HL-60 (cell line): ENCODE measurements at regions not wholly inside any gene's neighbourhood (a gene's known extent, or its start where the extent isn't known, plus 50 kb on each side); places are given as distances from the start of the nearest gene placed in this dataset.
"Not testable (repeated sequence)": the region's sequence is repeated elsewhere in the genome, so short reads cannot be mapped to it uniquely, and the experiment has no call there.

Experiments used
- DNase-seq, 2 experiments: peaks; one replicate each; pipeline ENCODE4 v3.0.0-alpha.2; 2010 to 2020; ENCODE audit warnings: low read depth in 1 of 2, low spot score in 1 of 2
- H3K27ac ChIP-seq: fragments of 250-450 bp; sonication (Bioruptor Pico); replicated peaks from 2 replicates; pipeline ENCODE4 v1.5.1; 2020; ENCODE audit warnings: mild to moderate bottlenecking, moderate library complexity
- H3K27me3 ChIP-seq: fragments of 250-450 bp; sonication (Bioruptor Pico); 2 replicates; pipeline ENCODE4 v1.5.1; 2021; ENCODE audit warnings: mild to moderate bottlenecking, moderate library complexity; ENCODE audit not compliant: insufficient read depth, poor library complexity, severe bottlenecking
- H3K4me3 ChIP-seq: replicated peaks from 2 replicates; pipeline ENCODE4 v1.5.1; 2011; ENCODE audit warnings: mild to moderate bottlenecking, control low read depth, low read length; ENCODE audit not compliant: insufficient read depth
- GABPA ChIP-seq: IDR thresholded peaks from 2 replicates; pipeline ENCODE4 v1.6.1; 2012; ENCODE audit warnings: low read depth
- POLR2AphosphoS5 ChIP-seq: IDR thresholded peaks from 2 replicates; pipeline ENCODE4 v1.6.1; 2012; ENCODE audit warnings: low read depth
- SPI1 ChIP-seq: IDR thresholded peaks from 2 replicates; pipeline ENCODE4 v1.6.1; 2012; ENCODE audit warnings: low read depth, mild to moderate bottlenecking, borderline replicate concordance
- TF ChIP-seq, protein P1 (sequence below): IDR thresholded peaks from 2 replicates; pipeline ENCODE4 v1.6.1; 2012; ENCODE audit warnings: low read depth; ENCODE audit not compliant: insufficient replicate concordance
- TF ChIP-seq, protein P2 (sequence below): IDR thresholded peaks from one replicate; pipeline ENCODE4 v1.5.1; 2011; ENCODE audit warnings: low read length, control low read depth, inconsistent platforms; ENCODE audit not compliant: insufficient read depth

DNA sequence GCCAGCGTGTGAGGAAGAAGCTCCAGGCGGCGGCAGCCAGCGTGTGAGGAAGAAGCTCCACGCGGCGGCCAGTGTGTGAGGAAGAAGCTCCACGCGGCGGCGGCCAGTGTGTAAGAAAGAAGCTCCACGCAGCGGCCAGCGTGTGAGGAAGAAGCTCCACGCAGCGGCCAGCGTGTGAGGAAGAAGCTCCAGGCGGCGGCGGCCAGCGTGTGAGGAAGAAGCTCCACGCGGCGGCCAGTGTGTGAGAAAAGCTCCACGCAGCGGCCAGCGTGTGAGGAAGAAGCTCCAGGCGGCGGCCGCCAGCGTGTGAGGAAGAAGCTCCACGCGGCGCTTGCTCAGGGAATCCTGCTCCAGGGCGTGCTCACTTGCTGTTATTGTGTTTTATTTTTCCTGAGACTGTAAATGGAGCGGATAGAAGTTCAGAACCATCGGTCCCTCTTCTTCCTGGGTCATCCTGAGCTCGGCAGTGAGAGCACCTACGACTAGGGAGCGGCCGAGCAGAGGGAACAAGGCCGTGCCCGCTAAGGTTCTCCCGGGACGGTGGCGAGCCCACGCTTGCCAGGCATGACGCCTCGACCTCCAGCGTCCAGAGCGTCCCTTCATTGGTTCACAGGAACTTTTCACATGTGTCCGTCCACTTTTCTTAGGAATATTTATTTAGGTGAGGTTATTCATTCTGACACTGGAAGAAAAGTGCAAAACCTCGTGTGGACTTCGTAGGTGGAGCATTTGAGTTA is 94.2 kb downstream of the TMEM18 start:
- Histone ChIP-seq H3K27ac (no peak overlapping the region), H3K4me3 (no peak overlapping the region), H3K27me3 (no peaks in the 10 kb centered on the region)
- TF ChIP-seq SPI1: no peak
- no peak for TF ChIP-seq GABPA
- TF ChIP-seq POLR2AphosphoS5: no peak
- TF ChIP-seq, protein P1, sequence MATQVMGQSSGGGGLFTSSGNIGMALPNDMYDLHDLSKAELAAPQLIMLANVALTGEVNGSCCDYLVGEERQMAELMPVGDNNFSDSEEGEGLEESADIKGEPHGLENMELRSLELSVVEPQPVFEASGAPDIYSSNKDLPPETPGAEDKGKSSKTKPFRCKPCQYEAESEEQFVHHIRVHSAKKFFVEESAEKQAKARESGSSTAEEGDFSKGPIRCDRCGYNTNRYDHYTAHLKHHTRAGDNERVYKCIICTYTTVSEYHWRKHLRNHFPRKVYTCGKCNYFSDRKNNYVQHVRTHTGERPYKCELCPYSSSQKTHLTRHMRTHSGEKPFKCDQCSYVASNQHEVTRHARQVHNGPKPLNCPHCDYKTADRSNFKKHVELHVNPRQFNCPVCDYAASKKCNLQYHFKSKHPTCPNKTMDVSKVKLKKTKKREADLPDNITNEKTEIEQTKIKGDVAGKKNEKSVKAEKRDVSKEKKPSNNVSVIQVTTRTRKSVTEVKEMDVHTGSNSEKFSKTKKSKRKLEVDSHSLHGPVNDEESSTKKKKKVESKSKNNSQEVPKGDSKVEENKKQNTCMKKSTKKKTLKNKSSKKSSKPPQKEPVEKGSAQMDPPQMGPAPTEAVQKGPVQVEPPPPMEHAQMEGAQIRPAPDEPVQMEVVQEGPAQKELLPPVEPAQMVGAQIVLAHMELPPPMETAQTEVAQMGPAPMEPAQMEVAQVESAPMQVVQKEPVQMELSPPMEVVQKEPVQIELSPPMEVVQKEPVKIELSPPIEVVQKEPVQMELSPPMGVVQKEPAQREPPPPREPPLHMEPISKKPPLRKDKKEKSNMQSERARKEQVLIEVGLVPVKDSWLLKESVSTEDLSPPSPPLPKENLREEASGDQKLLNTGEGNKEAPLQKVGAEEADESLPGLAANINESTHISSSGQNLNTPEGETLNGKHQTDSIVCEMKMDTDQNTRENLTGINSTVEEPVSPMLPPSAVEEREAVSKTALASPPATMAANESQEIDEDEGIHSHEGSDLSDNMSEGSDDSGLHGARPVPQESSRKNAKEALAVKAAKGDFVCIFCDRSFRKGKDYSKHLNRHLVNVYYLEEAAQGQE: no peak
- TF ChIP-seq, protein P2, sequence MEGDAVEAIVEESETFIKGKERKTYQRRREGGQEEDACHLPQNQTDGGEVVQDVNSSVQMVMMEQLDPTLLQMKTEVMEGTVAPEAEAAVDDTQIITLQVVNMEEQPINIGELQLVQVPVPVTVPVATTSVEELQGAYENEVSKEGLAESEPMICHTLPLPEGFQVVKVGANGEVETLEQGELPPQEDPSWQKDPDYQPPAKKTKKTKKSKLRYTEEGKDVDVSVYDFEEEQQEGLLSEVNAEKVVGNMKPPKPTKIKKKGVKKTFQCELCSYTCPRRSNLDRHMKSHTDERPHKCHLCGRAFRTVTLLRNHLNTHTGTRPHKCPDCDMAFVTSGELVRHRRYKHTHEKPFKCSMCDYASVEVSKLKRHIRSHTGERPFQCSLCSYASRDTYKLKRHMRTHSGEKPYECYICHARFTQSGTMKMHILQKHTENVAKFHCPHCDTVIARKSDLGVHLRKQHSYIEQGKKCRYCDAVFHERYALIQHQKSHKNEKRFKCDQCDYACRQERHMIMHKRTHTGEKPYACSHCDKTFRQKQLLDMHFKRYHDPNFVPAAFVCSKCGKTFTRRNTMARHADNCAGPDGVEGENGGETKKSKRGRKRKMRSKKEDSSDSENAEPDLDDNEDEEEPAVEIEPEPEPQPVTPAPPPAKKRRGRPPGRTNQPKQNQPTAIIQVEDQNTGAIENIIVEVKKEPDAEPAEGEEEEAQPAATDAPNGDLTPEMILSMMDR: no peak
- no peak for DNase-seq

DNA sequence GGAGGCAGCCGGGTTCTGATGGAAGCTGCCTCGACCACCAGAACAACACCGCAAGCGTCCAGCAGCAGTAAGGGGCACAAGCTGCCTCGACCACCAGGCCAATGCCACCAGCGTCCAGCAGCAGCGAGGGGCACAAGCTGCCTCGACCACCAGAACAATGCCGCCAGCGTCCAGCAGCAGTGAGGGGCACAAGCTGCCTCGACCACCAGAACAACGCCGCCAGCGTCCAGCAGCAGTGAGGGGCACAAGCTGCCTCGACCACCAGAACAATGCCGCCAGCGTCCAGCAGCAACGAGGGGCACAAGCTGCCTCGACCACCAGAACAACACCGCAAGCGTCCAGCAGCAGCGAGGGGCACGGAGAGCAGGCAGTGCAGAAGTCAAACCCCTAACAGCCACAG is 94.9 kb downstream of the TMEM18 start:
- not testable (repeated sequence) for H3K27ac ChIP-seq, H3K27me3 ChIP-seq, DNase-seq, H3K4me3 ChIP-seq

DNA sequence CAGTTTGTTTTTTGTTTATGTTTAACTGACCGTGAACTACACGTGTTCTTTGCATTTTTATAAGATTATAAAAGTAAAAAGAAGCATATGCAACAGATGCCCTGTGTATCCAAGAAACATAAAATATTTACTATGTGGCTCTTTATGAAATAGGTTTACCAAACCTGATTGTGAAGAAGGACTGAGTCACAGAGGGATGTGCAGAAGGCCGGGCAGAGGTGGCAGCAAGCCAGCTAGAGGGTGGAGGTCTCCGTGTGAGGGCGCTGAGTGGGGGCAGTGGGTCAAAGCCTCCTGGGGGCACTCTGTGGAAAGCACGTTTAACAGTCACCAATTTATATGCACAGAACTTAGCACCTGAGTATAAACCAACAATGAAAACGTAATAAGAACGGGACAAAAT is 97.2 kb downstream of the TMEM18 start:
- no peak for DNase-seq
- TF ChIP-seq POLR2AphosphoS5: no peak
- no peak for TF ChIP-seq GABPA
- TF ChIP-seq SPI1: no peak
- TF ChIP-seq, protein P2: no peak
- TF ChIP-seq, protein P1: no peak
- no peak overlapping the region for H3K4me3 ChIP-seq
- H3K27me3 ChIP-seq: no peaks in the 10 kb centered on the region
- H3K27ac ChIP-seq: no peak overlapping the region

DNA sequence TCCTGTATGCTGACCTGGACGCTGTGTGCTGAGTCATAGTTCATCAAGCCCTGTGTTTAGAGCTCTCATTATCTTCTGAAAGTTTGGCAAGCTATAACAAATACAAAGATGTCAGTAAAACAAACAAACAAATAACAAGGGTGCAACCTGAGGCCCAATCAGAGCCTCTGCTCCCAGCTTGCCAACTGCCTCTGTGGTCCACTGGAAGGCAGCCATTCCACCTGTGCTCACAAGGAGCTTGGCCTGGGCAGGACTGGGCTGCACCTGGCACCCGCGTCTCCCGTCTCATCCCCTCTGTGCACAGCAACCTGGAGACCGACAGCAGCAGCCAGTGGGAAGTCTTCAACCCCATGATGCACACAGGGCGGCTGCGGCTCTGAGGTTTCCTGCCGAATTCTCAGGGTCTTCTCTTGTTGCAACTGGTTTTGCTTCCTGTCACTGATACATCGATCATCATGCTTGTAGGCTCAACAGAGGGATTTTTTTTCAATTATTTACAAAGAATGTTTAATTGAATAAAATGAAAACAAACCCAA is 97.8 kb downstream of the TMEM18 start:
- no peak for DNase-seq
- Histone ChIP-seq H3K4me3 (no peak overlapping the region), H3K27me3 (no peaks in the 10 kb centered on the region), H3K27ac (no peak overlapping the region)
- no peak for TF ChIP-seq GABPA

DNA sequence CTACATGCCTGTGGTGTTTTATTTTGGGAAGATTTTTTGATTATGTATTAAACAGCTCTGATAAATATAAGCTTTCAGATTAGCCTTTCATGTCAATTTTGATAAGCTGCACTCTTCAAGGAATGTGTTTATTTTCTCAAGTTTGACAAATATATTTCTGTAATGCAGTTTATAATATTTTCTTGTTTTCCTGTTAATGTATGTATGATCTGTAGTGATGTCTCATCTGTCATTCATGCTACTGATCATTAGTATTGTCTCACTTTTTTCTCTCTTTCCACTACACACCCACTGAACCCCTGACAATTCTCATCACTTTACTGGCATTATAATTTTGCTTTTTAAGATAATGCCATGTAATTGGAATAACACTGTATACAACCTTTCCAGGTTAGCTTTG is 100.9 kb downstream of the TMEM18 start:
- Histone ChIP-seq H3K27me3 (no peaks in the 10 kb centered on the region), H3K27ac (no peak overlapping the region), H3K4me3 (no peak overlapping the region)
- TF ChIP-seq, protein P2: no peak
- no peak for TF ChIP-seq GABPA
- TF ChIP-seq, protein P1: no peak
- TF ChIP-seq SPI1: no peak
- TF ChIP-seq POLR2AphosphoS5: no peak
- no peak for DNase-seq
